ENCODE measurements at regions not wholly inside any gene's neighbourhood (a gene's known extent, or its start where the extent isn't known, plus 50 kb on each side); places are given as distances from the start of the nearest gene placed in this dataset.
A peak's percentile ranks its signal among the peaks of the same experiment; 100 is the strongest.

DNA sequence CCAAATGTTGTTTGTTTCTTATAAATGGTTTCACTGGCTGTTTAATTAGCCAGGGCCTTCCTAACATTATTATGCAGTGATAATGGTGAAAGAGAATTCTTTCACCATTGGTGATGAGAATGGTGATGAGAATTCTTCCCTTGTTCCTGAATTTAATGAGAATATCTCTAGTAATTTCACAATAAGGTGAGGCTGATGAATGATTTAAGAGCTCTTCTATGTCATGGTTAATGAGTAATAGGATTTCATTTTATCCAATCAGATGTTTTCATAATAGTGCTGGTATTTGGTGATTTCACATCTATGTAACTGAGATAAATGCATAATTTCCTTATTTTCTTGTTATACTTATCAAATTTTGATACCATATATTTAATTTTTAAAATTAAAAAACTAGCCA, 535.7 kb upstream of the ZEB2 start:
- no peak for DNase-seq

DNA sequence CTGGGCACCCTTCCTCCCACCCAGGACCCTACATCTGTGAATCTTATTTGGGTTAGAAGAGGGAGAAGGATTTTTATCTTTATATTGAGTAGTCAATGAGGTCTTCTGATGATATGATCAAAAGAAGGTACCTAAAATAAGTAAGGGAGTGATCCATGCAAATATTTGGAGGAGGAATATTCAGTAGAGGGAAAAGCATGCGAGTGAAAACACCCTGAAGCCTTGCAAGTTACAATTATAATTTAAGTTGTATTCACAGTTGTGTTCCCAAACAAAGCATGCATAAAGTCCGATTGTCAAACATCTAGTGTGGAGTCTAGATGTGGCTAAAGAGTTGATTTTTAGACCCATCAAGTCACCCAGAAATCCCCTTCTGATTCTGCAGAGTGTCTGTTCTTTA, 530.2 kb upstream of the ZEB2 start:
- no peak for DNase-seq

DNA sequence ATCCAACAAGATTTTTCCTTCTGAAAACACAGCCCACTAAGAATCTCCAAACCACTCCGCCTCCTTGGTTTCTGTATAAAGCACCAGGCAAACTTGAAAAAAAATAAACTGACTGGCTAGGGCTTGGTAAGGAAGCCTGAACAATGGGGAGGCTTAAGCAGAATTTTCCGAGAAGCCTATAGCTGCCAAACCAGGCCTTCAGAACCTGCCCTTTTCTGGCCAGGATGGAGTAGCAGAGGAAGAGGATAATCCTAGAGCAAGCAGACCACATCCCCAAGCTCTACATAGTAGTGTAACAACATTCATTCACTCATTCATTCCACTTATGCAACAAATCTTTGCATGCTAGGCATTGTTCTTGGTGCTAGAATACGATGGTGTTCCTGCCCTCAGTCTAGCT, 529.6 kb upstream of the ZEB2 start:
- no peak for DNase-seq

DNA sequence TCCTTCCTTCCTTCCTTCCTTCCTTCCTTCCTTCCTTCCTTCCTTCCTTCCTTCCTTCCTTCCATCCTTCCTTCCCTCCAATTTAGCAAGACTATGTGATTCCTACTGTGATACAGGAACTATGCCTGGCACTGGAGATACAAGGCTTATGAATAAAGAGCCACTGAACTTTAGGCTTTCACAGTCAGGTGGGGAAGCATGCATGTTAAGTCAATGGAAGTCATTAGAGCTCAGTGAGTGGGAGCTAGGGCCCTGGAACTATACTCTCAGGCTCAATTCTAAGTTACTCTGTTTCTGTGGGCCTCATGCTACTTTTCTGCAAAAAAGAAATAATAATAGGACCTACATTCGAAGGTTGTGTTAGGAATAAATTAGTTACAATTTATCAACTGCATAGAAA, 527.6 kb upstream of the ZEB2 start:
- no peak for DNase-seq

DNA sequence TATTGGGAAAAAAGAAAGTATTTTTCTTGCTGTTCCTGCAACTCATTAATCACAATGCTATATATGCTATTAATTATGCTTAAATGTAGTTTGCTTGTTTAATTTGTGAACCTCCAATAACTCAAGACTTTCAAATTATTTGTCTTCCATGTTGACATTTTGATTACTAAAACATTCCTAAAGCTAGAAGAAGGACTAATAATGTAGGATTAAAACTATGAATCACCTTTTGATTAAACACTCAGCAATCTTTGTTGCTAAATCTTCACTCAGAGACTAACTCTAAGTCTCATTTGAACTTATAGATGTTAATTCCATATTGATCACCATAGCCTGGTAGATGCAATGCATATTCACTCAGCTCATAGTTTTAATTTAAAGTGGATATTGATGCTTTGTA, 524.6 kb upstream of the ZEB2 start:
- DNase-seq: no peak

DNA sequence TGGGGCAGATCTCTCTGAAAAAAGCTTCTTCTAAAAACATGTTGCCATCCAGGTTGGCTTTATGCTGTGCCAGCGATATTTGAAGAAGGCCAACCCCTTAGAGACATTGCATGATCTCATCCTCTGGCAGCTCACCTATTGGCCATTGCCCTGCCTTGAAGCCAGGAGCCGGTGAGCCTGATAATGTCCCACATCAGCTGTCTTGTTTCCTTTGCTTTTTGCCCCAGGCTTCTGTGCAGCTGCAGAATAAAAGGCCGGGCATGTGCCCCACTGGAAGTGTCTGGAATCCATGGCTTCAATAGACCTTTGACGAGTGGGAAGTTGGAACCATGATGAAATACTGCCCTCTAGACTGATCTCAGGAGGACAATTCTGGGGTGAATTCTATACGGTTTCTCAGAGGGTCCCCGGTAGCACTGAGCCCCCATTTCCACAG, 523.5 kb upstream of the ZEB2 start:
- DNase-seq: no peak

DNA sequence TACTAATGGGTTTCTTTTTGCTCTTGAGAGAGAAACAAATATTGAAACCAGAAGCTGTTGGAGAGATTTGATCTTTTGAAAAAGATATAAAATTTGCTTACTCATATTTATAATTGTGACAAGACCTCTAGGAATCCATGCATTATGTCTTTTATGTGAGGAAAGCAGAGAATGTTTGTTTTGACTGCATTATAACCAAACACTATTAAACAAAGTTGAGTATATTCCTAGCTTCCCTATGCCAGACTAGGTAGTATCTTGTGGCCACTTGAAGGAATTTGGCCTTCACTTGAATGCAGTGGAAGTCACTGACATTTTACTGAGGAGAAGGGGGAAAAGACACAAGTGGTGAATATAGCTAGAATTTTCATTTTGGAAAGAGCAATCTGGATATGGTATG, 521.8 kb upstream of the ZEB2 start:
- DNase-seq: no peak

DNA sequence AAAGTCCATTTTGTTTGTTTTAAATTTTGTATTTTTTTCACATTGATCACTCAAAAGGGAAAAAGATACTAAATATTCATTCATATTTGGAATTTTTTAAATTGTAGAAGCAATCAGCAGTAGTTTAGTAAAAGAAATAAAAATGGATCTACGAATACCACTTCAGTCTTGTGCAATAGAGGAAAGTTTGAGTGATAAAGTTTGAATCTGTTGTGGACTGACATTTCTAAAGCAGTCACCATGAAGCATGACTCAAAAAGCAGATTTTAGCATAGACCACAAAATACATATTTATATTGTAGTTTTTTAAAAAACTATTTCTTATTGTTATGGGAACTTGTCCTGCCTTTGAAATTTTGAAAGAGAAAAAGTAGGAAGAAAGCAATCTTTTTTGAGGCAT, 520.5 kb upstream of the ZEB2 start:
- DNase-seq: no peak

DNA sequence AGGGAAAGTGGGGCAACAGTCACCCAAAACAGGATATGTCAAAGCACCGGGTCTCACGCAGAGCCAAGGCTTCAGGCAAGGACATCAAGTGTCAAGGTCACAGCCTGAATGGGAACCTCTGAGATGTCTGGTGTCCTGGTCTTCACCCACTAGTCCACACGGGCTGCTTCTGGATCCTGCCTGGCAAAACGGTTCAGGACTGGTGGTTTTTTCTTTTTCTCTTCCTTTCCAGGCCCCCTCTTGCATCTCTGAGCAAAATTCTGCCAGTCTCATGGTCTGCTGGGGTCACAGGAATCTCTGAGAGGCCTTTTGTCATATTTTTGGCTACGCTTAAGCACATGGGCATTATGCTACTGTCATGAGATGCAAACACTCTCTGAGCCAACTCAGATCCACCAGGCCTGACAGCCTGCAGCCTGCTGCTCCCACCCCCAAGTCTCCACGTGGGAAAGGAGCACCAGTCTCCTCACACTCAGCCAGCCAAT, 518.2 kb upstream of the ZEB2 start:
- DNase-seq: no peak

DNA sequence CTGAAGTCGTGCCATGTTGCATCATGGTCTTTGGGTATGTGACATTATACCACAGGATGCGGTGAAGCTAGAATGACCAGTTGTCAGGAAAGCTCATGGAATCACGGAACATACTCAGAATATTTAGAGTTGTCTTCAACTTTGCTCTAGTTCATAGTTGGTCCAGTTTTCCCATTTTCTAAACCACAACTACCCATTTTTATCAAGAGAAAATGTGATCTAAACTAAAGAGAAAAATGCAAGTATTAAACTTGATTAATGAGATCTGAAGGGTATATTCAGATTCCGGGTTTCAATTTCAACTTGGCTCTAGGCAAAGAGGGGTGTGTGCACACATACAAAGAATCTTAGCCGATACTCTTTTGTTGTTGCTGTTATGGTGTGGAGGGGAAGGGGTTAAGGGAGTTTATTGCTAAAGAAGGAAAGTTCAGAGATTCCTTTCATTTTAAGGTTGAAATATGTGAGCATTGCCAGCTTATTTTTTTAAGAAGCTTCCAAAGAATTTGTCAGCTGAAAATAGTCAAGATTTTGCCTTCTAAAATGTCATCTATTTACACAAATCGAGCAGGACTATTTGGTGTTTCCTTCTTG, 516.6 kb upstream of the ZEB2 start:
- DNase-seq: no peak

DNA sequence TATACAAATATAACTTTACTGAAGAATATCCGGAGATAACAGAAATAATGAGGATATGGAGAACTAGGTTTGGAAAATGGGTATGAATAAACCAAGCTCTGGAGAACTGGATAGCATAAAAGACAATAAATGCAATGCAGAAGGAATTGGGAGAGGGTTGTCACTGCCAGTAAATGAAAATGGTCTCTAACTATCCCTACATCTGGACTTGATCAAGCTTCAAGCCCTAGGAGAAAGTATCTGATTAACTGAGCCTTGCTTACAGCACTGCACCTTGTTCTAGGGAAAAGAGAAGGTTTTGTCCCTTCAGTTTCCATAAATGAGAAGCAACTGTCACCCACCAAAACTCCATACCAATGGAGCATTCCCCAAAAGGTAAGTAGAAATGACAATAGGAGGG, 514.6 kb upstream of the ZEB2 start:
- no peak for DNase-seq

DNA sequence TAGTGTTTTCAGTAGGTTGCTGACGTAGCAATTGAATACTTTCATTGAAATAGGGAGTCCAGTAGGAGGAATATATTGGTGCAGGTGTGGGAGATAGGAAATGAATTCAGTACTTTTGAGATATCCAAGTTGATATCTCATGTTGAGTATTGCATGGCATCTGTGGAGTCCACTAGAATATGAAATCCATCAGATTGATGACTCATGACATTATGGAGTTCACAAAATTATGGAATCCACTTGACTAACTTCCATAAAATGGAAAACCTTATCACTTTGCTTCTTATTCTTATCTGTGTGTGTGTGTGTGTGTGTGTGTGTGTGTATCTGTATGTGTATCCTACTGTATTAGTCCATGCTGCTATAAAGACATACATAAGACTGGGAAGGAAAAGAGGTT, 513.5 kb upstream of the ZEB2 start:
- DNase-seq: no peak

DNA sequence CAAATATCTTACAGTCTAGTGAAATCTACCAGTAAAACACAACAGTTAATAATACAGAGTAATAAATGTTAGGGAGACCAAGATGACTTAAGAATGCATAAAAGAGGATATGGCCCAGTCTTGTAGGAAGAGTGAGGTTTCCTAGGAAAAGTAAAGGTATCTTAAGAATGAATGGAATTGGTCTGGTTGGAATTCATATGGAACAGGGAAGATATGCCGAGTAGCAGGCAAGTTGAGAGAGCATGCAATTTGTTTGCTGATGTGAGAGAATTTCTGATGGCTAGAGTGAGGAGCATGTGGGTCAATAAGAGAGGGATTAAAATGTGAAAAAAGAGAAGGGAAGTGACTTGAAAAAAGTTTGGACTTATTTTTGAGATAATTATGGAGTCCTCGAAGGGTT, 512.9 kb upstream of the ZEB2 start:
- DNase-seq: no peak

DNA sequence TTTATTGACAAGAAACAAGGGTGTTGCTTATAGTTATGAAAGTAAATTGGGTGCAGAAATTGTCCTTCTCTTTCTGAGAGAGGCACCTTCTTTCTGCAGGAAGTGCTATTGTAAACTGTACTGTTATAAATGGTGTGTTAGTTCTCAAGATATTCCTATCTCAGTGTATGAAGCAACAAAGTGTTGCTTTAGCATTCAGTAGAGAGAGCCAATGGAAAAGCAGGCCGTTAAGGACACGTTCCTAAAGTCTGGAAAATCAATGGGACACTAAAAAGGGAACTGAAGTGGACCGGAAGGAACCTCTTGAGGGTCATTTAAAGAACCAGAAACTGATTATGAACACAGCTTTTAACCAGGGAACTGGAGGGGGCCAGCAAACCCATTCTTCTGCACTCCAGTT, 510.0 kb upstream of the ZEB2 start:
- peak in 2 of 3 experiments; percentile 8 to 45 for DNase-seq

DNA sequence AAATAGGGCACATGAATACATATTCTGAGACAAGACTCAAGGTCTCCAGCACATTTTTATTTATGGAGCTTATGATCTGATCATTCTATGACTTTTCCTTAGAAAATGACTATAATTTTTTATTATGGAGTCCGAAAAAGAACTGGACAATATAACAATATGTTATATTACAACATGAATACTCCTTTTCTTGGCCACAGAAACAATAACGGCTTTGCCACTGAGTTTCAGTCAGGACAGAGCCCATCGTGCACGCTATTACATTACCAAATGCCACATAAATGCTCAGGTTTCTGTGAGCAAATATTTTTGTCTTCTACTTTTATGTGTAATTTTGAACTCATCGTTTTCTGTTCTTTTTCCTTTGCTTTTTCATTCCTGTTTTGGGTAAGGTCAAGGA, 509.2 kb upstream of the ZEB2 start:
- DNase-seq: no peak

DNA sequence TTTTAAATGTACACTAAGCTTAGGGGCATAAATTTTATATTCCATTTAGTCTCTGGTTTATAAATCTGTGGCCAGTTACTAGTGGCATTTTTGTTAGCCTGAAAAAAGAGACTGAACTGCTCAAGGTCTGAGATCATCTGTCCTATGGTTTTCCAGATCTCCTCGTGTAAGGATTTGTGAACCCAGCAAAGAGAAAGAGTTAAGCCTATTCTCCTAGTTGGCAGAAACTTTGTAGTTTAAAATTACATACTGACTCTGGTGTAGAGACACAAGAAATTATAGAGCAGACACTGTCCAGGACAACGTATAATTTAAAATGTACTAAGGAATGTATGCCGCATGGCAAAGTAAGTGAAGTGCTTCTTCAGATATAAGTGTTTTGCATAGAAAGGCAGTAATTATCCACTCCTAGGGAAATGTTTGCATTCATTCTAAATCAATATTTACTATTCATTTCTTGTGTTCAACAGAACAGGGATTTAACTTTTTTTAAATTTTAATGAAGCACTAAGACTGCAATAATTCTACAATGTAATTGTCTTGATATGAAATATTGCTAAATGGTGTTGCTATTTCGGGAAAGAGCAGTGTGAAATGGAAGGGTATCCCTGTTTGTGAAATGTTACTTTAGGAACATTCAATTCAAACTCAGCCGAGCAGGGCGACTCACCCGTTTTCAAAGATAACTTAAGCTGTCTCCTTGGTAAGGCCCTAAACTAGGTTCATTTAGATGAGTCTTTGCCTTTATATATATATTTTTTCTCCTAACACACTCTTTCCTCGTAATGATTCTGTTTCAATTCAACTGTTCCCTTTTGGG, 508.4 kb upstream of the ZEB2 start:
- peak; percentile 12 to 70 (median 13) for DNase-seq

DNA sequence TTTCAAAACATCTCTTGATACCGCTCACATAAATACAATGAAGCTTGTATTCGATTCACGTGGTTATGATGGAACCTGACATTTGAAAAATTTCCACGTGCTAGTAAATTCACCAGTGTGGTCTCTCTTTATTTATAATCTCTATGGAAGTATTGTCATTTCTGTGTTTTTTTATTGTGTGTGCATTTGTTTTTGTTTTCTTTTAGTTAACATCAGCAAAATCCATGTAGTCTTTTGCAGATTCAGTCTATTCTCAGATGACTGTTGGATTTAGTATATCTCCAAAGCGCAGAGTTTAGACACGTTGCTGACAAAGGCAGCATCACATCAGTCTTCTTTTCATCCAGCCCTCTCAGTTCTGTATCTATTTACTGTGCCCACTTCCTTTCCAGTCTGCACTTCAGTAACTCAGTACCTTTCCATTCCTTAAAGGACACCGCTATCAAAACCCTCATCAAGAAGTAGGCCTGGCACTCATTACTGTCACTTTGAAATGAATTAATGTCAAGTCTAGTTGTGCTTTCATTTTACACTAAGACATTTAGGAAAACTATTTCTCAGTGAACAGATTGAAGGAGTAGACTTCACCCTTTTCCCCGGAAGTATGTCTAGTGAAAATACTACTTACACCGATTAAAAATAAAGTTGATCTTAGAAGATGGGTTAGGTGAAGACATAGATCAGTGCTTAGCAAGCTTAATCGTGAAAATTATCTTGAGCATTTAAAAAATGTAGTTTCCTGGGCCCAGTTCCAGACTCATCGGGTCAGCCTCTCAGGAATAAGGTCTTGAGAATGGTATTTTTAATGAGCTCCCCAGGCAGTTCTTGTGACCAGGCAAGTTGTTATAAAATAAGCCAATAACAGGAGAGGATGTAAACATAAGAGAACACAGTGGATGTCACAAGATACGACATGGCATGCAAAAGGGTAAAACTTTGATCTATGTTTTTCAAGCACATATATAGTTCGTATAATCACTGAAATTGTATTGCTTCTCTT, 506.8 kb upstream of the ZEB2 start:
- no peak for DNase-seq

DNA sequence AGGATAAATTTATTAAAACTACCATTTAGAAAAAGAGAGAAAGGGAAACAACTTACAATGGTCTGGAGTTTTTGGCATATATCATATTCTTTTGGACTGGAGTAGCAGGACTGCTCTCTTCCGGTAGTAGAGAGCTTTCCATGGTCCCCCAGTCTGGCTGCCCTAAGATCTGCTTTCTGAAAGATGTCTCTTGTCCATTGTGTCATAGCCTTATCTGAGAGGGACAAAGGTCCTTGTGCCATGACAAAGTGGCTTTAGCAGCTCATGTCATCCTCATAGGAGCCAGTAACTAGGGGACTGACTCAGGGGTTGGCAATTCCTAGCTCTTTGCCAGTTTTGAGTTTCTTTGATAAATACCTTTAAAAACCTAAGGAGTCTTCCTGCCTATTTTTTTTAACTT, 505.5 kb upstream of the ZEB2 start:
- DNase-seq: no peak

DNA sequence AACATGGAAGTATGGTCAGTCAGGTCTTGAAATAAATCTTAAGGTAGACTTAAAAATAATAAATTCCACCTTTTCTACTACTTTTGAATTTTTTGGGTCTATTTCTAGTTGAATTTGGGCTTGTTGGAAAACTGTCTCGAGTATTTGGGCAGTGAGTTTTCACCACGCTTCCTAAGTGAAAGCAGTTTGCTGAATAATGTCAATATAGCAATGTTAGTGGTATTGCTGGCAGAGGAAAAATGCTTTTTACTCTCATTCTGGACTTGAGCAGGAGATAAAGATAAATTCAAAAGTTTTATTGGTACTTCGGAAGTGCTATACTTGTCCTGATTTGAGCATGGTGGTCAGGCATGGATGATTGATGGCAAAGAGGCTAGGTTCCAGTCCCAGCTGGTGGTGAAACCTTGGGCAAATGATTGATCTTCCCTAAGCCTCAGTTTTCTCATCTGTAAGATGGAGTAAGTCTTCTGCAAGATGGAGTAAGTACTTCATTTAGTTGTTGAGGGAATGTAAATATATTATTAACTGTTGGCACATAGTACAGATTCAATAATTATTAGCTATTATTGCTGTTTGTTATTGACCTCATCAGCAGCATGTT, 503.5 kb upstream of the ZEB2 start:
- no peak for DNase-seq

DNA sequence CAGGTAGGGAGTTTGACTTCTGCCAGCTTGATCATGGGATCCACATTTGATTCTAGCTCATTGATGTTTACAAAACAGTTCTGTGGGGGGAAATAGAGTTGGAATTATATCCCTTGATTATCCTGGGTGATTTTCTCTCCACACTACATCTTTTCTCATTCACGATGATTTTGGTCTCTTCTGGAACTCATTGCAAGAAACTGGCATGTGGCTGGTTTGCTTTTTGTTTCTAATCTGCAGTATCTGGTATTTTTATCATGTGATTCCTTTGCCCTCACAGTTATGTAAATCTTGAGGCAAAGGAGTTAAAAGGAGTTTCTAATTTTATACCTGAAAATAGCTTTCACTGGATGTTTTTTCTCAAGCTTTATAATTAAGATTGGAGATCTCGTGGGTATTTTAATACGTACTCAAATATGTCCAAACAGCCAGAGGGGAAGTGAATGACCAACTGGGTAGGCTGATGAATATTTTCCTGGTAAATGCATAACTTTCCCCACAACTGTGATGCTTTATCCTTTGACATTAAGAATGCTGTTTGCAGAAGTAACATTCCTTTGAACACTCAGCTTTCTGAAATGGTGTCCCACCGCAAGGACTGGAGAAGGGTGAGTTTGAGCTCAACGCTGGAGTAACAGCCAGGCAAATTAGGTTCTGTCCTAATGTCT, 502.9 kb upstream of the ZEB2 start:
- no peak for DNase-seq

DNA sequence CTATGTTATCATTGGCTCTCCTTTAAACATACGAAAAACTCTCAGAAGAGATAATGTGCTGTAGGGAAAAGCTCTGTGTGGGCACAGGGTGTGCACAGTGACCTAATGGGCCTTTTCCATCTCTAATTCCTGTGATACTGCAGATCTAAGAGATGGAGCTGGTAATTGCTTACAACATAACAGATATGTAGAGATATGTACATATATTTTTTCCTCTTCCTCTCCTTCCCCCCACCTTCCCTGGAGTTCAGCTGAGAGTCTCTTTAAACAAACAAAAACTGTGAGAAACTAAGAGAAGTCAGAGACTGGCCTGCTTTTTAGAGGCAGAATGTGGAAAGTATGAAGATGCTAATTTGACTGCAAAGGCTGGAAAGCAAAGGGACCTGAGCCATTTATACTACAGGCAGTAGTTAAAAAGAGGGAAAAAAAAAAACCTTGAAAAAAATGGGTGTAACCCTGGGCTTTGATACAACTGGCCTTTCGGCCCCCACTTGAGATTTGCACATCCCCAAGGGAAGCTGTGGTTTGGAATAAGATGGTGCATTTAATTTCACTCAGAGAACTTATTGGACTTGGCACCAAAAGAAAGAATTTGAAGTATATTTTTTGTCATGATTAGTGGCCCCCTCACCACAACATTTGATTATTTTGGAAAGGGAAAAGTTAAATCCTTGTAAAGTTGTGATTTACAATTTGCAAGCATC, 502.2 kb upstream of the ZEB2 start:
- no peak for DNase-seq

DNA sequence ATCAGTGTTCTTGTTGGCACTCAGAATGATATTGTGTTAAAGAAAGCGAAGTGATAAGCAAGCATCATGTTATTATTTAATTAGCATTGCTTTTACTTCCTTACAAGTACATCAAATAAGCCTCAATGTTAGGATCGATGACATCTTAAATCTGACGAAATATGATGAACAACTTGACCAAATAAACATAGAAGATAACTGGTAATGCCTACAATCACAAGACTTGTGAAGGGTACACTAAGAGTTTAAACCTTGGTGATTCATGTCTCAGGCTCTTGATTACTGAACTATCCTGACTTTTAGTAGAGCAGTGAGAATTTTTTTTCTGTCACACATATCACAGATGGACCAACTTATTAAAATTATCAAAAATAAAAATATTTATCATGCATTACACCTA, 500.8 kb upstream of the ZEB2 start:
- no peak for DNase-seq
